HCT116 (cell line): ENCODE measurements at regions not wholly inside any gene's neighbourhood (a gene's known extent, or its start where the extent isn't known, plus 50 kb on each side); places are given as distances from the start of the nearest gene placed in this dataset.

Experiments
- ATAC-seq: fragments of 200-7000 bp; cut with Tn5 transposase; 2 replicates; pipeline ENCODE4 v1.9.1; 2020; ENCODE audit warnings: mild to moderate bottlenecking, moderate library complexity
- BruUV-seq: library from RNA; stranded (reverse); fragments of 400-500 nt; replicated peaks from 2 replicates; lab custom pipeline; 2021; lab: Mats Ljungman, UMichigan
- CTCF ChIA-PET: fragments of 300-600 bp; sonication (Branson Sonifier 250); formaldehyde crosslinking; loops from one replicate; lab custom pipeline; 2021; ENCODE audit warnings: antibody characterized with exemption; lab: Charles Lee
- POLR2A ChIA-PET: fragments of 300-600, 350-600 bp; sonication (Branson Sonifier 250); formaldehyde crosslinking; loops from one replicate; lab custom pipeline; 2021; ENCODE audit warnings: antibody characterized with exemption; lab: Charles Lee
- RAD21 ChIA-PET, 2 experiments: fragments of 300-600 bp; sonication (Branson Sonifier 250); formaldehyde crosslinking; loops; one replicate each; lab custom pipeline; 2023; ENCODE audit warnings: low total read pairs in 2 of 2; ENCODE audit not compliant: uncharacterized antibody in 2 of 2, unreplicated experiment in 2 of 2, low non-redundant PET in 1 of 2; lab: Charles Lee
- DNase-seq: peaks from one replicate; pipeline ENCODE4 v3.0.0-alpha.2; 2010; ENCODE audit warnings: low read depth, low spot score
- H2AFZ ChIP-seq: fragments of 200-600 bp; shearing (Covaris generic), sonication (generic); 2 replicates; pipeline ENCODE4 v1.6.1; 2017; ENCODE audit warnings: low read depth, mixed run types, mixed read lengths, antibody characterized with exemption, low read length; ENCODE audit not compliant: poor library complexity, severe bottlenecking
- H3K27ac ChIP-seq: 2 replicates; pipeline ENCODE4 v1.5.1; 2012; ENCODE audit warnings: low read depth, low read length
- H3K27me3 ChIP-seq: fragments of 200-600 bp; sonication (generic); 2 replicates; pipeline ENCODE4 v1.6.1; 2016; ENCODE audit warnings: mixed run types, low read length, mixed read lengths; ENCODE audit not compliant: insufficient read depth
- H3K36me3 ChIP-seq, 2 experiments: fragments of 200-500 bp in 1 of 2; fragments of 200-600 bp in 1 of 2; sonication (Bioruptor generic) in 1 of 2; sonication (generic) in 1 of 2; 2 replicates each; pipeline versions ENCODE4 v1.5.1 to v1.6.1; 2014 to 2016; ENCODE audit warnings: low read length in 2 of 2, inconsistent platforms in 1 of 2, mixed read lengths in 1 of 2, mixed run types in 1 of 2; ENCODE audit not compliant: insufficient read depth in 2 of 2, control insufficient read depth in 1 of 2
- H3K4me1 ChIP-seq, 2 experiments: fragments of 200-600 bp in 1 of 2; sonication (generic) in 1 of 2; 2 replicates each; pipeline versions ENCODE4 v1.5.1 to v1.6.1; 2012 to 2017; ENCODE audit warnings: low read length in 2 of 2, inconsistent platforms in 1 of 2, mild to moderate bottlenecking in 1 of 2, mixed read lengths in 1 of 2, mixed run types in 1 of 2, moderate library complexity in 1 of 2; ENCODE audit not compliant: insufficient read depth in 2 of 2, control insufficient read depth in 1 of 2
- H3K4me2 ChIP-seq: fragments of 200-600 bp; sonication (generic); 2 replicates; pipeline ENCODE4 v1.6.1; 2017; ENCODE audit warnings: mixed run types, low read length, mixed read lengths
- H3K4me3 ChIP-seq, 2 experiments: fragments of 200-600 bp in 1 of 2; sonication (generic) in 1 of 2; replicated peaks in 1 of 2; 2 replicates each; pipeline ENCODE4 v1.5.1; 2011 to 2016; ENCODE audit warnings: low read length in 2 of 2, control low read depth in 1 of 2, low read depth in 1 of 2, mild to moderate bottlenecking in 1 of 2, mixed read lengths in 1 of 2, mixed run types in 1 of 2
- H3K79me2 ChIP-seq: fragments of 200-600 bp; sonication (generic); 2 replicates; pipeline ENCODE4 v1.6.1; 2017; ENCODE audit warnings: mild to moderate bottlenecking, mixed run types, low read length, moderate library complexity, mixed read lengths; ENCODE audit not compliant: insufficient read depth
- H3K9ac ChIP-seq: fragments of 200-600 bp; sonication (generic); 2 replicates; pipeline ENCODE4 v1.6.1; 2016; ENCODE audit warnings: low read length, mixed read lengths
- H3K9me2 ChIP-seq: fragments of 200-600 bp; sonication (generic), shearing (Covaris generic); 2 replicates; pipeline ENCODE4 v1.6.1; 2017; ENCODE audit warnings: mixed run types, mild to moderate bottlenecking, moderate library complexity; ENCODE audit not compliant: insufficient read depth
- H3K9me3 ChIP-seq, 2 experiments: fragments of 200-500 bp in 1 of 2; fragments of 200-600 bp in 1 of 2; sonication (Bioruptor generic) in 1 of 2; sonication (generic) in 1 of 2; 2 replicates each; pipeline ENCODE4 v1.6.1; 2014 to 2017; ENCODE audit warnings: low read length in 2 of 2, mixed read lengths in 2 of 2, inconsistent platforms in 1 of 2, low read depth in 1 of 2, mild to moderate bottlenecking in 1 of 2, mixed run types in 1 of 2, moderate library complexity in 1 of 2; ENCODE audit not compliant: control insufficient read depth in 1 of 2, insufficient read depth in 1 of 2
- H4K20me1 ChIP-seq: fragments of 200-600 bp; sonication (generic), shearing (Covaris generic); 2 replicates; pipeline ENCODE4 v1.6.1; 2017; ENCODE audit warnings: mixed run types, mild to moderate bottlenecking, moderate library complexity; ENCODE audit not compliant: insufficient read depth
- CBX3 ChIP-seq: IDR thresholded peaks from 2 replicates; pipeline ENCODE4 v1.6.1; 2012; ENCODE audit warnings: low read depth
- CEBPB ChIP-seq: IDR thresholded peaks from 2 replicates; pipeline ENCODE4 v1.6.1; 2012; ENCODE audit warnings: low read depth
- EGR1 ChIP-seq: IDR thresholded peaks from 2 replicates; pipeline ENCODE4 v1.6.1; 2012; ENCODE audit warnings: low read depth
- ELF1 ChIP-seq: IDR thresholded peaks from 2 replicates; pipeline ENCODE4 v1.6.1; 2012; ENCODE audit warnings: low read depth, borderline replicate concordance
- EZH2 ChIP-seq: fragments of 200-600 bp; sonication (generic); IDR thresholded peaks from 2 replicates; pipeline ENCODE4 v1.6.1; 2017; ENCODE audit warnings: antibody characterized with exemption, mixed run types
- EZH2phosphoT487 ChIP-seq: fragments of 200-600 bp; IDR thresholded peaks from 2 replicates; pipeline ENCODE4 v1.6.1; 2018; ENCODE audit warnings: antibody characterized with exemption, borderline replicate concordance
- FOSL1 ChIP-seq: IDR thresholded peaks from 2 replicates; pipeline ENCODE4 v1.6.1; 2012; ENCODE audit warnings: low read depth
- RAD21 ChIP-seq: IDR thresholded peaks from 2 replicates; pipeline ENCODE4 v1.6.1; 2012; ENCODE audit warnings: low read depth, mild to moderate bottlenecking
- SIN3A ChIP-seq: IDR thresholded peaks from 2 replicates; pipeline ENCODE4 v1.6.1; 2012; ENCODE audit warnings: low read depth
- SP1 ChIP-seq: IDR thresholded peaks from 2 replicates; pipeline ENCODE4 v1.6.1; 2012; ENCODE audit warnings: low read depth
- YY1 ChIP-seq: IDR thresholded peaks from 2 replicates; pipeline ENCODE4 v1.6.1; 2011; ENCODE audit warnings: low read length, low read depth, moderate library complexity, mild to moderate bottlenecking; ENCODE audit not compliant: insufficient replicate concordance; ENCODE audit errors: extremely low read depth
- ZFX ChIP-seq: fragments of 450-650 bp; IDR thresholded peaks from 2 replicates; pipeline ENCODE4 v1.6.1; 2017
- intact Hi-C: fragments of 100-400 bp; cut with micrococcal nuclease; formaldehyde crosslinking; loops from 2 replicates; pipeline ENCODE4 v1.10.0; 2022
- TF ChIP-seq, protein P1 (sequence below): IDR thresholded peaks from 2 replicates; pipeline ENCODE4 v1.6.1; 2012
- TF ChIP-seq, protein P2 (sequence below), 3 experiments: fragments of 200-600 bp in 1 of 3; sonication (generic) in 1 of 3; IDR thresholded peaks in 2 of 3; conservative IDR thresholded peaks in 1 of 3; 2 replicates each; pipeline ENCODE4 v1.5.1; 2012 to 2017; ENCODE audit warnings: low read depth in 2 of 3, low read length in 2 of 3, antibody characterized with exemption in 1 of 3, borderline replicate concordance in 1 of 3, control low read depth in 1 of 3, mild to moderate bottlenecking in 1 of 3, mixed read lengths in 1 of 3, mixed run types in 1 of 3, moderate library complexity in 1 of 3; ENCODE audit not compliant: insufficient read depth in 1 of 3
- TF ChIP-seq, protein P3 (sequence below): IDR thresholded peaks from 2 replicates; pipeline ENCODE4 v1.6.1; 2012

DNA sequence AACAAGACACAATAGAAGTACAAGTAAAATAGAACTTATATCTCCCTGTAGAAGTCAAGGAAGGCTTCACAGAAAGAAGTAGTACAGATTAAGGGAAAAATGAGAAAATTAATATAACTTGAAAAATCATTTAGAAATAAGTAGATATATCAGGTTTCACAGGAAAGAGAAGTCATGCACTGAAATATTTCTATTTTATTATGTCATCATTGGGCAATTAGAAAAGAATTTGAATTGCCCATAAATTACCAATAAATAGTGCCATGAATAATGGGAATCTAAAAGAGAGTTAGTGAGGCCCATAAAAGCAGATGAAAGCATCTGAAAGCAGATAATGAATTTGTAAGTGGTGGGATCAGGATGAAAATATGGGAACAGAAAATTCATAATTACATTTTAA lies 1597.8 kb downstream of the PLA2G4A start (continued):
- TF ChIP-seq YY1 (no peak), CEBPB (no peak), EZH2 (no peak), CBX3 (no peak)
- TF ChIP-seq, protein P1, sequence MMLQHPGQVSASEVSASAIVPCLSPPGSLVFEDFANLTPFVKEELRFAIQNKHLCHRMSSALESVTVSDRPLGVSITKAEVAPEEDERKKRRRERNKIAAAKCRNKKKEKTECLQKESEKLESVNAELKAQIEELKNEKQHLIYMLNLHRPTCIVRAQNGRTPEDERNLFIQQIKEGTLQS = no peak

DNA sequence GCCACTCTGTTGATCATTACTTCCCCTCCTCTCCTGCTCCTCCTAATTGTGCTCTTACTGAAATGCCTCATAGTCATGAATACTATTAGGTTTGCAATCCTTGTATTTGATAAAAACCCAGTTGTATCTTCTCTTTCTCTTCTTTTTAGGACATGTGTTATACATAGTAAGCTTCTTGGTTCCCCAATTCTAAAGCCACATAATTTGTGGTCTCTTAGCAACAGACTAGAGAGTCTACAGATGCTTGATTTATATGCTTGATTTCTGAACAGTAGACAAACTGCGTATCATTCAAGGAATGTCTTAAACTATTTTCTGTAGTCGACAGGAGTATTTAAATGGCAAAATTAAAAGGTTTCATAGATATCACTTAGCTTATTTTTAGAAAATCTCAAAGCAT lies 1598.9 kb downstream of the PLA2G4A start:
- Histone ChIP-seq H3K79me2 (no peaks in the 10 kb centered on the region), H3K27me3 (no peaks in the 10 kb centered on the region), H3K9ac (no peak overlapping the region), H3K4me3 (no peak overlapping the region), H2AFZ (no peak overlapping the region), H3K9me3 (no peaks in the 10 kb centered on the region), H3K27ac (no peak overlapping the region), H3K36me3 (no peaks in the 10 kb centered on the region), H4K20me1 (no peaks in the 10 kb centered on the region), H3K4me1 (no peaks in the 10 kb centered on the region), H3K9me2 (no peaks in the 10 kb centered on the region), H3K4me2 (no peak overlapping the region)
- ATAC-seq (no peak), DNase-seq (no peak)
- BruUV-seq = no TSS peak
- ChIA-PET RAD21 (no interaction called here), CTCF (no interaction called here), POLR2A (no interaction called here)
- TF ChIP-seq RAD21 (no peak), SP1 (no peak), ZFX (no peak), FOSL1 (no peak), ELF1 (no peak), SIN3A (no peak), EGR1 (no peak), EZH2phosphoT487 (no peak)
- TF ChIP-seq, protein P2, sequence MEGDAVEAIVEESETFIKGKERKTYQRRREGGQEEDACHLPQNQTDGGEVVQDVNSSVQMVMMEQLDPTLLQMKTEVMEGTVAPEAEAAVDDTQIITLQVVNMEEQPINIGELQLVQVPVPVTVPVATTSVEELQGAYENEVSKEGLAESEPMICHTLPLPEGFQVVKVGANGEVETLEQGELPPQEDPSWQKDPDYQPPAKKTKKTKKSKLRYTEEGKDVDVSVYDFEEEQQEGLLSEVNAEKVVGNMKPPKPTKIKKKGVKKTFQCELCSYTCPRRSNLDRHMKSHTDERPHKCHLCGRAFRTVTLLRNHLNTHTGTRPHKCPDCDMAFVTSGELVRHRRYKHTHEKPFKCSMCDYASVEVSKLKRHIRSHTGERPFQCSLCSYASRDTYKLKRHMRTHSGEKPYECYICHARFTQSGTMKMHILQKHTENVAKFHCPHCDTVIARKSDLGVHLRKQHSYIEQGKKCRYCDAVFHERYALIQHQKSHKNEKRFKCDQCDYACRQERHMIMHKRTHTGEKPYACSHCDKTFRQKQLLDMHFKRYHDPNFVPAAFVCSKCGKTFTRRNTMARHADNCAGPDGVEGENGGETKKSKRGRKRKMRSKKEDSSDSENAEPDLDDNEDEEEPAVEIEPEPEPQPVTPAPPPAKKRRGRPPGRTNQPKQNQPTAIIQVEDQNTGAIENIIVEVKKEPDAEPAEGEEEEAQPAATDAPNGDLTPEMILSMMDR (IDR thresholded peaks at IDR 0.05 in 2 of 3, conservative IDR thresholded peaks at IDR 0.05 in 1 of 3; ENCODE audit: borderline replicate concordance in 1 of 3, insufficient read depth in 1 of 3, low read depth in 2 of 3, low read length in 2 of 3) = no peak
- TF ChIP-seq, protein P3, sequence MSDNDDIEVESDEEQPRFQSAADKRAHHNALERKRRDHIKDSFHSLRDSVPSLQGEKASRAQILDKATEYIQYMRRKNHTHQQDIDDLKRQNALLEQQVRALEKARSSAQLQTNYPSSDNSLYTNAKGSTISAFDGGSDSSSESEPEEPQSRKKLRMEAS = no peak
- TF ChIP-seq, protein P1 = no peak
- intact Hi-C loops = no loop called here
